ENCODE measurements at regions not wholly inside any gene's neighbourhood (a gene's known extent, or its start where the extent isn't known, plus 50 kb on each side); places are given as distances from the start of the nearest gene placed in this dataset.

DNA sequence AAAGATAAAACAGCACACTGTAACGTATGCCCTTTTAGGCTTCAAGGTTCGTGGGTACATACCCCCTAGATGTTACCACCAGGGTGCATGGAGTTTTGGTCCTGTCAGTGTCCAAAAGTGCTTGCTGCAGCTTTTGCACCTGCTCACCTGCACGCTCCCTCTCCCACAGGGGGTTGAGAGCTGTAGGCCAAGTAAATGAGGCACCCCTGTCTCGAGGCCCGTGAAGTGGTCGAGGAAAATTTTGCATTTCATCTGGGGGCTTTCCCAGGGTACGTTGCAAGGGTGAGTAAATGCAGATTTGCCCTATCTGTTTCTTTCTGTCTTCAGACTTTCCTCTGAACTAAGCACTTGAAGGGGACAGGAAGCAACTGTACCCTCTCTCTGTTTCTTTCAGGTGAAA is 136.0 kb downstream of the THBS2 start:
- intact Hi-C loops (cut with micrococcal nuclease): no loop called here
- no peak overlapping the region for H3K9ac ChIP-seq (ENCODE audit: low read depth, low read length)
- H3K18ac ChIP-seq (ENCODE audit: low read depth, low read length): no peak overlapping the region
- H4K5ac ChIP-seq (ENCODE audit: low read depth, low read length): no peak overlapping the region
- no peak overlapping the region for H2BK5ac ChIP-seq (ENCODE audit: low read depth, low read length, poor library complexity, severe bottlenecking)
- H3K23ac ChIP-seq (ENCODE audit: low read depth, low read length): no peak overlapping the region
- H3K14ac ChIP-seq (replicated peaks; ENCODE audit: low read depth, low read length): no peak overlapping the region
- no peaks in the 10 kb centered on the region for H3K4me1 ChIP-seq (ENCODE audit: control insufficient read depth, insufficient read depth, low read length)
- no peaks in the 10 kb centered on the region for H3K36me3 ChIP-seq (ENCODE audit: control insufficient read depth, insufficient read depth, low read length)
- ATAC-seq (ENCODE audit: low read depth) (no peak), DNase-seq (no peak)
- H3K9me1 ChIP-seq (ENCODE audit: insufficient read depth, low read length): no peaks in the 10 kb centered on the region
- 80% methylated on average over 1 of the region's 7 CpGs; no CpG with 5 or more reads in 1 of the 2 experiments for WGBS, 2 experiments (ENCODE audit: extremely low coverage in 2 of 2, insufficient read length in 1 of 2)
- no peak overlapping the region for H2BK15ac ChIP-seq (ENCODE audit: low read depth, low read length)
- no peak overlapping the region for H2AFZ ChIP-seq (replicated peaks; ENCODE audit: low read length, poor library complexity)
- dilution Hi-C loops (cut with HindIII; ENCODE audit: low sequenced_read_pairs, unreplicated experiment): no loop called here
- POLR2A ChIA-PET (ENCODE audit: unreplicated experiment): no interaction called here
- no peaks in the 10 kb centered on the region for H3K79me1 ChIP-seq (ENCODE audit: low read depth in 1 of 2, low read length in 2 of 2)
- in situ Hi-C loops (cut with MboI; ENCODE audit: low sequenced_read_pairs): no loop called here
- TF ChIP-seq MXI1 (IDR thresholded peaks at IDR 0.05; ENCODE audit: borderline replicate concordance, low read depth, low read length) (no peak), SMC3 (IDR thresholded peaks at IDR 0.05; ENCODE audit: low read depth, low read length) (no peak), RAD21 (IDR thresholded peaks at IDR 0.05; ENCODE audit: low read length) (no peak), NFE2L2 (IDR thresholded peaks at IDR 0.05; ENCODE audit: low read depth, low read length) (no peak), FOS (IDR thresholded peaks at IDR 0.05; ENCODE audit: low read depth, low read length) (no peak), MAFK (IDR thresholded peaks at IDR 0.05; ENCODE audit: low read depth, low read length) (no peak), RFX5 (IDR thresholded peaks at IDR 0.05; ENCODE audit: low read depth, low read length) (no peak), POLR2A (IDR thresholded peaks at IDR 0.05; ENCODE audit: low read depth, low read length) (no peak), BHLHE40 (IDR thresholded peaks at IDR 0.05; ENCODE audit: low read depth, low read length) (no peak), RCOR1 (IDR thresholded peaks at IDR 0.05; ENCODE audit: insufficient replicate concordance, low read length) (no peak), MAZ (IDR thresholded peaks at IDR 0.05; ENCODE audit: borderline replicate concordance, low read depth, low read length) (no peak), CEBPB (IDR thresholded peaks at IDR 0.05; ENCODE audit: low read depth, low read length) (no peak), CHD1 (IDR thresholded peaks at IDR 0.05; ENCODE audit: low read depth, low read length) (no peak)
- TF ChIP-seq, protein P1, sequence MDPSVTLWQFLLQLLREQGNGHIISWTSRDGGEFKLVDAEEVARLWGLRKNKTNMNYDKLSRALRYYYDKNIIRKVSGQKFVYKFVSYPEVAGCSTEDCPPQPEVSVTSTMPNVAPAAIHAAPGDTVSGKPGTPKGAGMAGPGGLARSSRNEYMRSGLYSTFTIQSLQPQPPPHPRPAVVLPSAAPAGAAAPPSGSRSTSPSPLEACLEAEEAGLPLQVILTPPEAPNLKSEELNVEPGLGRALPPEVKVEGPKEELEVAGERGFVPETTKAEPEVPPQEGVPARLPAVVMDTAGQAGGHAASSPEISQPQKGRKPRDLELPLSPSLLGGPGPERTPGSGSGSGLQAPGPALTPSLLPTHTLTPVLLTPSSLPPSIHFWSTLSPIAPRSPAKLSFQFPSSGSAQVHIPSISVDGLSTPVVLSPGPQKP (IDR thresholded peaks at IDR 0.05; ENCODE audit: borderline replicate concordance, low read depth, low read length): no peak
- TF ChIP-seq, protein P2, sequence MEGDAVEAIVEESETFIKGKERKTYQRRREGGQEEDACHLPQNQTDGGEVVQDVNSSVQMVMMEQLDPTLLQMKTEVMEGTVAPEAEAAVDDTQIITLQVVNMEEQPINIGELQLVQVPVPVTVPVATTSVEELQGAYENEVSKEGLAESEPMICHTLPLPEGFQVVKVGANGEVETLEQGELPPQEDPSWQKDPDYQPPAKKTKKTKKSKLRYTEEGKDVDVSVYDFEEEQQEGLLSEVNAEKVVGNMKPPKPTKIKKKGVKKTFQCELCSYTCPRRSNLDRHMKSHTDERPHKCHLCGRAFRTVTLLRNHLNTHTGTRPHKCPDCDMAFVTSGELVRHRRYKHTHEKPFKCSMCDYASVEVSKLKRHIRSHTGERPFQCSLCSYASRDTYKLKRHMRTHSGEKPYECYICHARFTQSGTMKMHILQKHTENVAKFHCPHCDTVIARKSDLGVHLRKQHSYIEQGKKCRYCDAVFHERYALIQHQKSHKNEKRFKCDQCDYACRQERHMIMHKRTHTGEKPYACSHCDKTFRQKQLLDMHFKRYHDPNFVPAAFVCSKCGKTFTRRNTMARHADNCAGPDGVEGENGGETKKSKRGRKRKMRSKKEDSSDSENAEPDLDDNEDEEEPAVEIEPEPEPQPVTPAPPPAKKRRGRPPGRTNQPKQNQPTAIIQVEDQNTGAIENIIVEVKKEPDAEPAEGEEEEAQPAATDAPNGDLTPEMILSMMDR (conservative IDR thresholded peaks at IDR 0.05; ENCODE audit: low read depth, low read length): no peak
- TF ChIP-seq, protein P3, sequence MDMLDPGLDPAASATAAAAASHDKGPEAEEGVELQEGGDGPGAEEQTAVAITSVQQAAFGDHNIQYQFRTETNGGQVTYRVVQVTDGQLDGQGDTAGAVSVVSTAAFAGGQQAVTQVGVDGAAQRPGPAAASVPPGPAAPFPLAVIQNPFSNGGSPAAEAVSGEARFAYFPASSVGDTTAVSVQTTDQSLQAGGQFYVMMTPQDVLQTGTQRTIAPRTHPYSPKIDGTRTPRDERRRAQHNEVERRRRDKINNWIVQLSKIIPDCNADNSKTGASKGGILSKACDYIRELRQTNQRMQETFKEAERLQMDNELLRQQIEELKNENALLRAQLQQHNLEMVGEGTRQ (IDR thresholded peaks at IDR 0.05; ENCODE audit: low read depth, low read length): no peak
- H4K8ac ChIP-seq (ENCODE audit: low read depth in 2 of 2, low read length in 2 of 2): no peak overlapping the region
- no peak overlapping the region for H3K4me3 ChIP-seq (ENCODE audit: insufficient read depth, low read depth, low read length)
- no peaks in the 10 kb centered on the region for H3K9me3 ChIP-seq (ENCODE audit: control insufficient read depth, insufficient read depth, low read length)
- no peak overlapping the region for H3K27ac ChIP-seq (ENCODE audit: insufficient read depth, low read length)
- H3K4ac ChIP-seq (ENCODE audit: low read depth, low read length): no peak overlapping the region
- no peak overlapping the region for H2BK20ac ChIP-seq (ENCODE audit: low read depth, low read length)
- no peak overlapping the region for H2AK9ac ChIP-seq (replicated peaks; ENCODE audit: low read depth, low read length, poor library complexity)
- H4K91ac ChIP-seq (ENCODE audit: insufficient read depth, low read depth, low read length): no peak overlapping the region
- CTCF ChIA-PET: no interaction called here
- H2BK120ac ChIP-seq (ENCODE audit: low read depth, low read length): no peak overlapping the region
- H3K4me2 ChIP-seq (ENCODE audit: low read depth, low read length): no peak overlapping the region
- H3K27me3 ChIP-seq (ENCODE audit: control insufficient read depth, insufficient read depth, low read length): no peaks in the 10 kb centered on the region; the same call in 1 of the 2 replicates
- no peak overlapping the region for H2AK5ac ChIP-seq (ENCODE audit: low read depth, low read length)
- no peaks in the 10 kb centered on the region for H4K20me1 ChIP-seq (ENCODE audit: insufficient read depth, low read length)
- H3K56ac ChIP-seq (ENCODE audit: extremely low read depth, insufficient read depth, low read length): no peak overlapping the region
- BruUV-seq (replicated peaks): no TSS peak
